ENCODE measurements at regions not wholly inside any gene's neighbourhood (a gene's known extent, or its start where the extent isn't known, plus 50 kb on each side); places are given as distances from the start of the nearest gene placed in this dataset.
"Not testable (repeated sequence)": the region's sequence is repeated elsewhere in the genome, so short reads cannot be mapped to it uniquely, and the experiment has no call there.

DNA sequence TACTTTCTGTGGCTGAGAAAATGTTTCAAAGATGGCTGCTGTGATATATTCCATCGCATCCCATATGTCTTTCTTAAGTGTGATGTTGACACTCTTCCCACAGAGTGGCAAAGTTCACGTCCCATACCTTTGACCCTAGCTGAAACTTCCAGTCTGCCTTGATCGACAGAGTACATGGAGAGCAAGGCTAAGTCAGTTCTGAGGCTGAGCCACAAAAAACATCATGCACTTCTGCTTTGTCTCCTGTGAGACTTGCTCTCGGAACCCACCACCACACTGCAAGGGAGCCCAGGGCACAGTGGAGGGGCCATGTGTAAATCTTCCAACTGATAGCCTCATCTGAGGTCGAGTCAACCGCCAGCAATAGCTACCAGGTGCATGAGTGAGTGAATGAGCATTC is 431.9 kb upstream of the RUNX1 start:
- no peak for DNase-seq

DNA sequence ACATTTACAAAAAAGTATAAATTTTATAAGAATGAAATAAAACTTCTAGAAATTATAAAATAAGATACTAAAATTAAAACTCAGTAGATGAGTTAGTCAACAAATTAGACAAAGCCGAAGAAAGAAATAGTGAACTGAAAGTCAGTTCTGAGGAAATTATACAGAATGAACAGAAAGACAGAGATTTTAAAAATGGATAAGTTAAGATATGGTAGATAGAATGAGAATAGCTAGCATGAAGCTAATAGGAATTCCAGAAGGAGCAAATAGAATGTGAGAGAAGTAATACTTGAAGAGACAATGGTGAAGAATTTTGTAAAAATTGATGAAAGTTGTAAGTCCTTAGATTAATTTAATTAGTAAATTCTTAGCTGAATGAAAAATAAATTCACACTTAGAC is 430.4 kb upstream of the RUNX1 start:
- no peak for DNase-seq

DNA sequence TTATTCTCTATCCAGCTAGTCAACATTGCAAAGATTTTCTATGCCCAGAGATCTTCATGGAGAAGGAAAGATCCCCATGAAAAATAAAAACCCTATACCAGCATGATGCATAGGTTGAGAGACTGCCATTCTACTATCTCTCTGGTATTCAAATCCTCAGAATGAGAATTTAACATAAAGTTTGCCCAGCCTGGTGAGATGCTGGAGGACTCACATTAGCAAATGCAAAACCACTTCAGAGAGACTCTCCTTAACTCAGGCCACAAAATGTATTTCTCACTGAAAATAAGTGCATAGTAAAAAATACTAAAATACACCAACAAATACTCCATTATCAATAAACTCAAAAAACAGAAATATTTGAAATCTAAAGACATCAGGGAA is 430.0 kb upstream of the RUNX1 start:
- DNase-seq, result no peak

DNA sequence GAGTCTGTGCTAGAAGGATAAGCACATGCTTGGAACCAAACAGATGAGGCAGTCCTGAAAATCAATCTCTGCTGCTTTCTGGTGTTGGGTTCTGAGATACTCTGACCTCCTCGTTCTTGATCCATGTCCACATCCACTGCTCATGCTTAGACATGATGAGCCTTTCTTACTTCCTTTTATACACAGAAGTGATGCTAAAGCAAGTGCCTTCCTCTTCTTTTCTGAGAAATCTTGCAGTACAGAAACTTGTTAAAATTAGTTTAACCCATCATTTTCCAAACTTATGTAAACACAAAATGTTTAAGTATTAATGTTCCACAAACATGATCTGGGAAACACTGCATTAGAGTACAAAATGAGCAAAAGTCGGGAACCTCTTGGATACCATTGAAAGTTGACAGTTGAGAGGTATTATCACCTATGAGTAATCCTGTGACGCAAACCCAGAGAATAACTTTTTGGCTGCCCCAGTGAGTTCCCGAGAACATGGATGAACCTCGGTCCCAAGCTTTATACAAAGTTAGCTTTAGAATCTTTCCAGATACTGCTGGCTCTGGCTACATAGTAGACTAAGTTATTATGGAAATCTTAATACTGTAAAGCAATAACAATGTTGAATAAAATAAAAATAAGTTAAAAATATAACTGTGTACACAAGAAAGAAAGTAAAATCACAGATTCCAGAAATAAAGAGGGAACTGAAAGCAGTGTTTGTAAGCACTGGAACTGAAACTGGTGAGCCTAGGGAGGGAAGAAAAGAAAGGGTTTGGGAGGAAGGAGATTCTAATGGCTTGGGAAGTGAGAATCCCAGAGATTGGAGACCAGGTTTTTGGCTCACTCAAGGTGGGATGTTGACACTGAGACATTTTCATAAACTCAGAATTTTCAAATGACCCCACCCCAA is 429.3 kb upstream of the RUNX1 start:
- DNase-seq, result no peak

DNA sequence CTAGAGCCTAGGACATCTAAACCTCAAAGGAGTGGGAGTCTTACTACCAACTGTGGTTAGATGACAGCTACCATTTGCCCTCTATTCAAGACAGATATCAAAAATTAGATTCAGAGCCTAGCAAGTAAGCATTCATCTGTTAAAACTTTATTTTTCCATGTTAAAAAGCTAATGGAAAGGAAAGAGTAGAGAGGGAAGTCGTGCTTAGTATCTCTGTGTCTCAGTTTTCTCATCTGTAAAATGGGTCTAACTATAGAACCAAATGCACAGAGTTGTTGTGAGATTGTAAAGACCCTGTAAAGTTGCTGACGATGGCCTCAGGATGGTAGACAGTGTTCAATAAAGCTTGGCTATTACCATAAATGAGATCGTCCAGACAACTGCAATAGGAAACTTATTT is 428.5 kb upstream of the RUNX1 start:
- no peak for DNase-seq

DNA sequence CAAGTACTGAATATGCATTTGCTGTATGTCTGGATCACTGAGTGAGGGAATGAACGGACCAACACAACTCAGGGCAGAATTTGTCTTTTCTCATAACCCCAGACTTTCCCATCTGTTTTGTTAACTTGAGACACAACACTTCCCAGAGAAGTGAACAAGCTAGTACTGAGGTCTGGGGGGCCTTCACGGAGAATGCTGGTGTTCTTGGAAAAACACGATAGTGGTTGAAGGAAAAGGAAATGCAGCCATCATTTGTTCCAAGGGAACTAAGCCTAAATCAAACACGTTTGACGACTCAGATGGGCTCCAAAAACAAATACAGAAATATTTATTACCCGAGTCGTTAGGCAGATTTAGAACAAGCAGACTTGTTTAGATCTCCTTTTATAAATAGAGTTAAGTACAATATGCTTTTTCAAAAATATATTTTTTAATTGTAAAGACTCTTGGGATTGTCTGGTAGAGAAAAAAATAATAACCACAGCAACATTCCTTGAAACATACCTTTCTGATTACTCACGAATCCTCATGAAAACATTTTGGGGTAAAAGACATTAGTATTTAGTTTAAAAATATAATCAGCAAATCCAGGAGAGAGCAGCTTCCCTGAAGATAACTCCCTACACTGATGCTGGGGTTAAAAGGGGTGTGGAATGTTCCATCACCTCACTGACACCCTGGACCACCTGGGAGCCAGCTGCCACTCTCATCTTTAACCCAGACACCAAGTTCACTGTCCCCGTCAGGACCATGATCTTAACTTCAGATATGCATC is 427.7 kb upstream of the RUNX1 start:
- no peak for DNase-seq

DNA sequence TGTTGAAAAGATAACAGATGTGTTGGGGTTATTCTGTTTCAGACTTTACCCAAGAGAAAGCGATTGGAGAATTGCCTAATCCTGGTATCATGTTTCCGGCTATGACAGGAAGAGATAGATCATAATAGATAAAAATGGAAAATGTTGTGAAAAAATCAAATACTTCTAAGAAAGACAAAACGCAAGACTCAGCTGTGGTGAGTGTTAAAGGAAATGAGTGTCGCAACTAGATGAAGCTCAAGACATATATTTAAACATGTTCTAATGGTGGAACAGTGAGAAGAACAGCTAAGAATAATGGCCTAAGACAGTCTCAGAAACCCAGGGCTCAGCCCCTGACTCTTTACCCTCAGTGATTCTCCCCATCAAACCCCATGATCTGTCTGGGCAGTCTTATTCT is 426.7 kb upstream of the RUNX1 start:
- no peak for DNase-seq

DNA sequence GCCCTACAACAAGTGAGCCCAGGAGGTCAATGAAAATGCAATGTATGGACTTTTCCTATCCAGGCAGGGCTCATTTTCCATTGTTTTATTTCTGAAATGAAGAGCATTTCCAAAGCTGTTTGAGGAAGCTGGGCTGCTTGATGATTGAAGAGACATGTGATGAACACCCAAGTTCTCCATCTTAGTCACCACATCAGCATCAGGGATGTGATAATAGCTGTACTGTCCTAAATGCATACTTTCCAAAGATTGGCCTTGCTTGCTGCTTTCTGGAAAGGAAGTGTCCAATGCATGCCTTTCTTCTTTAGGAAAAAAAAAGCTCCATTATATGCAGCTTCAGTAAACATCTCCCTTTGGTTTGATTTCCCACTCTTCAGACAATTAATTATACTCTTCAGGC is 425.9 kb upstream of the RUNX1 start:
- no peak for DNase-seq

DNA sequence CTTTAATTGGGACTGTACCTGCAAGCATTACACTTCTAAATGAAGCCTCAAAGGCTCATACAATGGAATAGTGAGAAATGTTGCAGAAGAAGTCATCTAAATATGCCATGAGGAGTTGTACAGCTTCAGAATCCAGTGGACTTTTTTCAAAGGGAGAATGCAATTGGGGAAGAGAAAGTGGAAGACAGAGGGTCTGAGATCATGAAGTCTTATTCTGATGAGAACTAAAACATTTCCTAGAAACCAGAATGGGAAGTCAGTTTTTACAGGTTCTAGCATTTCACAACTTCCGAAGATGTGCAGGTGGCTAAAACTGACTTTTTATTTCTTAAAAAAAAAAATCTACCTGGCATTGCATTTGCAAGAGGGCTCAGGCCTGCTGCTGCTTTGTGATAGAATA is 424.4 kb upstream of the RUNX1 start:
- no peak for DNase-seq

DNA sequence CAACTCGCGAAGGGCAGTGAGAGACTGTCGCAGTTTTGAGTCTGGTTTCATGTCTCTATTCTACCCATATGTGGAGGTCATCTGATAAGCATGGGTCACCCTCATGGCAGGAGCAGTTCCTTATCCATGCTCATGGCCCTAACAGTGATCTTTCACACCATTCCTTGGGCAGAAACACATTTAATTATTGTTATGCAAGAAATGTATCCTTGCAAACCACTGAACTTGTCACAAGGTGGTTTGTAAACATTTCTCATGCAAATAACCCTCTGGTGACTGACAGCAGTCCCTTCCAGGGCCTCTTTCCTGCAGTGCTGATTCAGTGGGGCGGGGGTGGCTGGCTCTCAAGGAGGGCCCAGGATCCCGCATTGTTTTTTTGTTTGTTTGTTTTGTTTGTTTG is 421.4 kb upstream of the RUNX1 start:
- DNase-seq, result no peak

DNA sequence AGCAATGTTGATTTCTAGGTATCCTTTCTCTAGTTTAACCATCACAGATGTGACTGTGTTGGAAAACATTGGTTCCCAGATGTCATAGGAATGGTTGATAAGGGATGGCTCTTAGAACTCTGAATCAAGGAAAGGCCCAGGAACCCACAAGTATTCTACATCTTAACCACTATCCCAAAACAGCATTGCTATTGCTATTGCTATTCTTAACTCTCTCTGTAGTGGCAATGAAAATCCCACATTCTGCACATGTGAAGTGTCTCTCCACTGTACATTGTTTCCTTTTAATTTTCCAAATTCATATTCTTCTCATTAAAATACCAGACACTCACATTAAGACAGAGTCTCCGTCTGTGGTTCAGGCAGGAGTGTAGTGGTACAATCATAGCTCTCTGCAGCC is 420.4 kb upstream of the RUNX1 start:
- DNase-seq, result no peak

DNA sequence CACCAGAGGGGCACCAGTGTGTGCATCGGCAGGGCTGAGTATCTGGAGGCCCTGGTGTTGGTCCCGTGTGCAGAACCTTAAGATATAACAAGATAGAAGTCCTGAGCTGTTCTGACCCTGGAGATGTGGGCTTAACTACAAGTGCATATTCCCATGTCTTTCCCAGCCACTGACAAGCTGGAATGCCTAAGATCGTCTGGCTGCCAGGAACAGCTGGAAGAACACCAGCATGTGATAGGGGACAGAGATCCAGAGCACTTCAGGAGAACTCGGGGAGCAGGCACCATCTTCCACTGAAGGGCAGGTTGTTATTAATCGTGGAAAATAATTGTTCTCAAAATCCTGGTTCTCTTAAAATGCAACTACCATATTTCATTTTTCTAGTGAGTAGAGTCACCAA is 419.9 kb upstream of the RUNX1 start:
- DNase-seq, result no peak

DNA sequence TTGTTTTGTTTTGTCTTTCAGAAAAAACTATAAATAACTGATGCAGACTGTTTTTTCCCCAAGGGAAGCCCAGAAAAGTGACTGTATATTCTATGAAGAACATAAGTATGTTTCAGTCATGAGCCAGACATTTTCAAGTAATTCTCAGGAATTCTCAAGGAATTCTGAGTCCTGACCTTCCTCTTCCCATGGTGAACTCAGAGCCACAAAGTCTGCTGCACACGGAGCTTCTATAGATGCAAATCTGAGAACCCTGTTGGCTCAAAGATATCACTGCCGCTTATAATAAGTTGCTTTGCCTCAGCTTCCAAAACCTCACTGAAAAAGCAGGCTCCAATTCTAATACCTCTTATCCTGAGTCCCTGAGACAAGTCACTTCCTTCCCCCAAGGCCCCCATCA is 418.5 kb upstream of the RUNX1 start:
- DNase-seq, result no peak

DNA sequence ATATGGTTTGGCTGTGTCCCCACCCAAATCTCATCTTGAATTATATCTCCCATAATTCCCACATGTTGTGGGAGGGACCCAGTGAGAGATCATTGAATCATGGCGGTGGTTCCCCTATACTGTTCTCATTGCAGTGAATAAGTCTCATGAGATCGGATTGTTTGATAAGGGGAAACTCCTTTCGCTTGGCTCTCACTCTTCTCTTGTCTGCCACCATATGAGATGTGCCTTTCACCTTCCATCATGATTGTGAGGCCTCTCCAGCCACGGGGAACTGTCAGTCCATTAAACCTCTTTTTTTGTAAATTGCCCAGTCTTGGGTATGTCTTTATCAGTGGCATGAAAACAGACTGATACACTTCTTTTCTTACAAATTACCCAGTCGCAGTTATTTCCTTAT is 417.6 kb upstream of the RUNX1 start:
- not testable (repeated sequence) for DNase-seq

DNA sequence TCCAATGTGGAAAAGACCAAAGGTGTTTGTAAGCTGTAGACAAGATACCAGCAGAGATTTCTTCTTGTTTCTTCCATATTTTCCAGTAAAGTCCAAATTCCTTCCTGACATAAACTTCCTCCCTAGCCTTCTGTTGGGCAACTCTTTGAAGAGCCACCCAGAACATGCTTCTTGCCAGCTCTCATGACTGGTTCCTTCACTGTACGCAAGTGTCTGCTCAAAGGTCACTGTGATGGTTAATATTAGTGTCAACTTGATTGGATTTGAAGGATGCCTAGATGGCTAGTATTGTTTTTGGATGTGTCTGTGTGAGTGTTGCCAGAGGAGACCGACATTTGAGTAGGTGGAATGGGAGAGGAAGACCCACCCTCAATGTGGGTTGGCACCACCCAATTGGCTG is 416.6 kb upstream of the RUNX1 start:
- DNase-seq, result no peak

DNA sequence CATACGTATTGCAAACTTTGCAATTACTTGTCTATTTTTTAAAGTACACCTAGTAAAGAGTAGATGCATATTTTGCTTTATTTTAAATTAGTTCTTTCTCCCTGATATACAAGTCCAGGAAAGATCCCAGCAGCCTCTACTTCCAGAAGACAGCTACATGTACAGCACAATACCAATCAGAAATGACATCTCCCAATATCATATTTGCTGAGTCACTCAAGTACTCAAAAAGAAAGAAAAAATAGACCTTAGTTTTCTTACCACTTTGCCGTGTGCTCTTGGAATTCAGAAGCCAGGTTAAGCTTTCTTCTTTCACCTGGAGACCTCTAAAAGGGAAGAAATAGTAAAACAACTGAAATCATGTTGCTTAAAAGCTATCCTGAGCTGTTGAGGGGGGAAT is 412.6 kb upstream of the RUNX1 start:
- DNase-seq, result no peak

DNA sequence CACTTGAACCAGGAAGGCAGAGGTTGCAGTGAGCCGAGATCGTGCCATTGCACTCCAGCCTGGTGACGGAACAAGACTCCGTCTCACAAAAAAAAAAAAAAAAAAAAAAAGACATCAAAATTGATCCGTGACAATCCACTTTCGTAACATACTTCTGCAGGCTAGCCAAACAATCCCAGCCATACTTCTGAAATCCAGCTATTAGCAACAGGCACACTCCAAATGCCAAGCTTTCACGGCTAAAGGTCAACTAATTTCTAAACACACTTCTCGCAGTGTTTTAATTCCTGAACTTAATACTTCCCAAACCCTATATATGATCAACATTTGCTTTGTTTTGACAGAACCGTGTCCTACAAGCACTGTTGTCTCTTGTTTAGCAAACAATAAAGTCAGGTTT is 411.3 kb upstream of the RUNX1 start:
- no peak for DNase-seq

DNA sequence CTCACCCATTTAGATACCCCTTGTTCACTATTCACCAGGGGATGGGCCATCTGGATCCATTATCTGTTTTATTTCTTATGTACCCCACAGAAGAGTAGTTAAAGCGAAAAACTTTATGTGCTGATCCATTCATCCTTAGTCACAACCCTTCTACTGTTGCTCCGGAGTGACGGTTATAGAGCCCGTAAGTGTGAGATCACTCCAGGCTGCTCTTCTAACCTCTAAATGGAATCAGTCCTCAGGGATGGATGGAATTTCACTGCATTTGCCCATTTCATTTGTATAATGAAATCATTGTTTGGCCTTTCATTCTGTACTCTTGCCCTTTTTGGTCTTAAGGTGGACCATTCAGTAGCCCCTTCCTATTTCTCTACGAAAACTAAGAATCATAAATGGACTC is 409.3 kb upstream of the RUNX1 start:
- DNase-seq, result no peak

DNA sequence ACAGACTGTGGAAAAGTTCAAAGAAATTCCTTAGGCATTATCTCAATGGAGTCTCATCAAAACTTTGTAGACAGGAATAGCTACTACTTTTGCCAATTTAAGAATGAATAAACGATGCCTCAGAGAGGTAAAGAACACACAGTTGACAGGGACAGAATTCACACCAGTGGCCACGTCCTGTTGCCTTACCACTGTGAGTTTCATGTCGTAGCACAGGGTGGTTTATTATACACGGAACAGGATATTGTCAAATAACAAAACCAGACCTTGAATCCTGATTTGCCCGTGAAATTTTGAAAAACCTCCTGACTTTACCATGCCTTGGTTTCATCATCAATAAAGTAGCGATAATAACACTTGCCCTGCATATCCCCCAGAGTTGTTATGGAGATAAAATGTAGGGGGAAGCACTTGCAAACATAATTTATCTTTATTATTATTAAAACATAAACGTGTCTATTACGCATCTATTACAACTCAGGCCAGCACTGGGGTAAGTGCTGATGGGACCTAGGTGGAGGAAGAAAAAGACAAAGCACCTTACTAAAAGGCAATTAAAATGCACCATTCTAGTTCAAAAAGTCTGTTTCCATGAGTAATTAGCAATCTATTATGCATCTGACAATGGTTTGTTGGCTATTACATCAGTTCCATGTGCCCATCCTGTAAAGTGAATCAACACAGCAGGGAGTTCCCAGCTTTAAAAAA is 408.1 kb upstream of the RUNX1 start:
- no peak for DNase-seq

DNA sequence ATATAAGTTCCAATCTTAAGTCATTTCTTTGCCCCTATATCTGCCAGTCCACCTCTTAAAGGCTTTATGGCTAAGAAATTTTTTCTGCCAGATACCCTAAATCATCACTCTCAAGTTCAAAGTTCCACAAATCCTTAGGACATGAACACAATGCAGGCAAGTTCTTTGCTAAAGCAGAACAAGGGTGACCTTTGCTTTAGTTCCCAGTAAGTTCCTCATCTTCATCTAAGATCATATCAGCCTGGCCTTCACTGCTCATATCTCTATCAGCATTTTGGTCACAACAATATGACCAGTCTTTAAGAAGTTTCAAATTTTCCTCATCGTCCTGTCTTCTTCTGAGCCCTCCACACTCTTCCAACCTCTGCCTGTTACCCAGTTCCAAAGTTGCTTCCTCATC is 402.2 kb upstream of the RUNX1 start:
- no peak for DNase-seq

DNA sequence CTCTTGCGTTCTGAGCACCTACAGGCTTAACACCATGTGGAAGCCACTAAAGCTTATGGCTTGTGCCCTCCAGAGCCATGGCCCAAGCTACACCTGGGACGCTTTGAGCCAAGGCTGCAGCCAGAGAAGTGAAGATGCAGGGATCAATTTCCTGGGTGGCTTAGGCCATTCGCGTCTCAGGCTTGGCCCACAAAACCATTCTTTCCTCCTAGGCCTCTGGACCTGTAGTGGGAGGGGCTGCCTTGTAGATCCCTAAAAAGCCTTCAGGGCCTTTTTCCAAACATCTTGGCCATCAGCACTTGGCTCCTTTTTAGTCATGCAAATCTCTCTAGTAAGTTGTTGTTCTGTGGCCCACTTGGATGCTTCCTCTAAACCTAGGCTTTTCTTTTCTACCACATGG is 401.7 kb upstream of the RUNX1 start:
- no peak for DNase-seq

DNA sequence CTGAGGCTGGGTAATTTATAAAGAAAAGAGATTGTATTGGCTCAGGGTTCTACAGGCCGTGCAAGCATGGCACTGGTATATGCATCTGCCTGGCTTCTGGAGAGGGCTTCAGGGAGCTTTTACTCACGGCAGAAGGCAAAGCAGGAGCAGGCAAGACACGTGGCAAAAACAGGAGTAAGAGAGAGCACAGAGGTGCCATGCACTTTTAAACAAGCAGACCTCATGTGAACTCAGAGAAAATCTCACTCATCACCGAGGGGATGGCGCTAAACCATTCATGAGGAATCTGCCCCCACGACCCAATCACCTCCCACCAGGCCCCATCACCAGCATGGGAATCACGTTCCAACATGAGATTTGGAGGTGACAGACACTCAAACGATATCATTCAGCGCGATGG is 400.7 kb upstream of the RUNX1 start:
- no peak for DNase-seq

DNA sequence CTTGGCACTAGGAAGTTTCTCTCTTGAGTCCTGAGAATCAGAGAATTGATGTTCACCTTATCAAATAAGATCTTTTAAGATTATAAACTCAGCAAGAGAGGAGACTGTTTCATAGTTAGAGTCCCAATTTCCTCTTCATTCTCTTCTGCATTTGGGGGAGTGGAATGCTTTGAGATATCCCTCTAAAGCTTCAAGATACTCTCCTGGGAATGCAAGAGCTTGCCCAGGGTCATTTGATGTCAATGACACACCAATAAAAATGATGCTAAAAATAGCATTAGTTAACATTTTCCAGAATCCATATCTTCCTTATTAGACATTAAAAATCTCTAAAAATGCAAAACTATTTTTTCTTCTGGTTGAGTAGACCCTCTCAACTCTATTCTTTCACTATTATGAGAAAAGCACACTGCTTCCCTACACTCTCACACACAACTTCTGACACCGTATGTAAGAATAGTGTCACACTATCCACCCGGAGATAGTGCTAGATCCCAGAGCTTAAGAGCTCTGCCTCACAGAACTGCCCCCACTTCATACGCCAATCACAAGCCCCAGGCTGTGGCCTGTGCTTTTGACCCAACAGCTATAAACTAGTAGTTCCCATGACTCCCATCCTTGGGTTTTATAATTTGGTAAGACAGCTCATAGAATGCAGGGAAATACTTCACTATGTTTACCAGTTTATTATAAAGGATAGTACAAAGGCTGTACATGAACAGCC is 399.9 kb upstream of the RUNX1 start:
- DNase-seq, result no peak
